Psoas muscle (tissue), 7 donors: ENCODE measurements at regions not wholly inside any gene's neighbourhood (a gene's known extent, or its start where the extent isn't known, plus 50 kb on each side); places are given as distances from the start of the nearest gene placed in this dataset.

ENCODE experiments used
- ATAC-seq, 4 donors: fragments of 200-7000 bp; cut with Tn5 transposase; one replicate each; pipeline ENCODE4 v1.9.1; 2020; ENCODE audit warnings: moderate library complexity in 3 of 4, mild to moderate bottlenecking in 2 of 4
- DNase-seq, 2 donors: peaks; one replicate each; pipeline ENCODE4 v3.0.0-alpha.2; 2020
- H3K27ac ChIP-seq: fragments of 200-600 bp; one replicate; pipeline ENCODE4 v1.8.0; 2022
- H3K27me3 ChIP-seq, 3 donors: fragments of 200-600 bp in 1 of 3; one replicate each; pipeline versions ENCODE4 v1.6.1 to v1.8.0; 2013 to 2022; ENCODE audit warnings: low read length in 2 of 3, mild to moderate bottlenecking in 2 of 3, moderate library complexity in 1 of 3; ENCODE audit not compliant: insufficient read depth in 3 of 3
- H3K36me3 ChIP-seq, 2 donors: fragments of 200-600 bp in 1 of 2; one replicate each; pipeline versions ENCODE4 v1.6.1 to v1.8.0; 2013 to 2022; ENCODE audit warnings: low read depth in 1 of 2, mild to moderate bottlenecking in 1 of 2, moderate library complexity in 1 of 2; ENCODE audit not compliant: insufficient read depth in 1 of 2
- H3K4me1 ChIP-seq: fragments of 200-600 bp; one replicate; pipeline ENCODE4 v1.8.0; 2022
- H3K4me3 ChIP-seq: fragments of 200-600 bp; one replicate; pipeline ENCODE4 v1.8.0; 2022; ENCODE audit warnings: mild to moderate bottlenecking
- H3K9me3 ChIP-seq: fragments of 200-600 bp; one replicate; pipeline ENCODE4 v1.8.0; 2022
- CTCF ChIP-seq: fragments of 200-600 bp; IDR thresholded peaks from one replicate; pipeline ENCODE4 v1.8.0; 2022; ENCODE audit warnings: antibody characterized with exemption
- WGBS, 3 donors: extraction: QIAGEN DNeasy Blood & Tissue Kit; methylation state at CpG; one replicate each; pipeline versions ENCODE4 v1.1.6 to v1.1.7; 2013; 5-methylcytosine and 5-hydroxymethylcytosine counted together
- intact Hi-C, 2 donors: fragments of 100-400 bp; cut with DNase I; formaldehyde crosslinking; loops; one replicate each; pipeline versions ENCODE4 v1.11.0 to v1.14.2; 2022
- donor health status: healthy with polysubstance abuse.
- donor health status: DM: no; HTN: no; CAD: no; lungs with moderate emphysema.
- donor health status: Bipolar disorder and iron deficiency.
- donor health status: healthy.
- donor health status: DM: yes; HTN: yes; CAD: no.
- donor health status: DM: no; HTN: no; CAD: no.
- donor health status: DM: yes; HTN: yes; CAD: no.

GRCh38 chrX:145729635-145730034 lies 88.0 kb upstream of the SLITRK2 start:
- 55 to 72% (median 57%) methylated on average over 5 to 6 of the region's 6 CpGs for WGBS, 3 donors
- Histone ChIP-seq H3K27me3 (no peaks in the 10 kb centered on the region), H3K27ac (no peak overlapping the region), H3K9me3 (no peaks in the 10 kb centered on the region), H3K4me1 (no peaks in the 10 kb centered on the region), H3K36me3 (no peaks in the 10 kb centered on the region), H3K4me3 (no peak overlapping the region)
- no peak for DNase-seq
- intact Hi-C loops: no loop called here
- ATAC-seq: no peak
- TF ChIP-seq CTCF: no peak

GRCh38 chrX:145735036-145735435 lies 82.6 kb upstream of the SLITRK2 start:
- ATAC-seq: no peak
- no peaks in the 10 kb centered on the region for H3K36me3 ChIP-seq
- TF ChIP-seq CTCF: no peak
- intact Hi-C loops: no loop called here
- H3K4me1 ChIP-seq: no peaks in the 10 kb centered on the region
- DNase-seq: no peak
- H3K9me3 ChIP-seq: no peaks in the 10 kb centered on the region
- H3K27me3 ChIP-seq: no peaks in the 10 kb centered on the region
- H3K27ac ChIP-seq: no peak overlapping the region
- no peak overlapping the region for H3K4me3 ChIP-seq
- WGBS, 3 donors: 50 to 74% (median 60%) methylated on average over 1 of the region's 1 CpG

GRCh38 chrX:145751943-145752342 lies 65.7 kb upstream of the SLITRK2 start:
- no peak for TF ChIP-seq CTCF
- no peak overlapping the region for H3K27ac ChIP-seq
- ATAC-seq (no peak), DNase-seq (no peak)
- H3K36me3 ChIP-seq: no peaks in the 10 kb centered on the region
- H3K4me3 ChIP-seq: no peak overlapping the region
- no peaks in the 10 kb centered on the region for H3K27me3 ChIP-seq
- intact Hi-C loops: no loop called here
- 36 to 50% (median 46%) methylated on average over 2 of the region's 2 CpGs for WGBS, 3 donors
- no peaks in the 10 kb centered on the region for H3K9me3 ChIP-seq
- no peaks in the 10 kb centered on the region for H3K4me1 ChIP-seq
